ENCODE measurements at regions not wholly inside any gene's neighbourhood (a gene's known extent, or its start where the extent isn't known, plus 50 kb on each side); places are given as distances from the start of the nearest gene placed in this dataset.
"Not testable (repeated sequence)": the region's sequence is repeated elsewhere in the genome, so short reads cannot be mapped to it uniquely, and the experiment has no call there.

DNA sequence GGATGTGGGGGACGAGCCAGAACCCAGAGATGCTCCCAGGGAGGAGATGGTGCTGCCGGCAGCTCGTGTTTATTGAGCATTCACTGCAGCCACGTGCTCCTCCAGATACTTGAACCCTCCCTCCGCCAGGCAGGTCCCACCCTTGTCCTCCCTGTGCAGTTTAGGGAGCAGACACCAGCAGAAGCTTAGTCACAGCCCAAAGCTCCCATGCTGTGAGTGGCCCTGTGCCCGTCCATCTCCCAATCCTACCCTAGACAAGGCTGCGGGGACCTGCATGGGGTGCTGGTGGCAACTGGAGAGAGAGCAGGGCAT, 176.5 kb upstream of the COPS8 start:
- no peak for DNase-seq

DNA sequence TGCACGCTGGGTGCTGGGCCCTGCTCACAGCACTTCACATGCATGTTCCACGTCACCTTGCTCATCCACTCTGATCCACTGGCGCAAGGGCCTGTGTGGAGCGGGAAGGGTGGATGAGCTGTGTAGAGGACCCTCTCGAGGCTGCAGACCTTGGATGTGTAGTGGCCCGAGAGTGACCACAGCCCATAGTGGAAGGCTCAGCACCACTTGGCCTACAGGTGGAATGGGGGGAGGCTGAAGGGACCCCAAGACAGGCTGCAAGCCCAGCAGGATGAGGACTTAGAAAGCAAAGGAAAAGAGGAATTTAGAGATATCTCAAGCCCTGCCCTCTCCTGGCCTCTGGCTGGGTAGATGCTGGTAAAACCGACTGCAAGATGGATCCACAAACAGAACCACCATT, 175.9 kb upstream of the COPS8 start:
- no peak for DNase-seq

DNA sequence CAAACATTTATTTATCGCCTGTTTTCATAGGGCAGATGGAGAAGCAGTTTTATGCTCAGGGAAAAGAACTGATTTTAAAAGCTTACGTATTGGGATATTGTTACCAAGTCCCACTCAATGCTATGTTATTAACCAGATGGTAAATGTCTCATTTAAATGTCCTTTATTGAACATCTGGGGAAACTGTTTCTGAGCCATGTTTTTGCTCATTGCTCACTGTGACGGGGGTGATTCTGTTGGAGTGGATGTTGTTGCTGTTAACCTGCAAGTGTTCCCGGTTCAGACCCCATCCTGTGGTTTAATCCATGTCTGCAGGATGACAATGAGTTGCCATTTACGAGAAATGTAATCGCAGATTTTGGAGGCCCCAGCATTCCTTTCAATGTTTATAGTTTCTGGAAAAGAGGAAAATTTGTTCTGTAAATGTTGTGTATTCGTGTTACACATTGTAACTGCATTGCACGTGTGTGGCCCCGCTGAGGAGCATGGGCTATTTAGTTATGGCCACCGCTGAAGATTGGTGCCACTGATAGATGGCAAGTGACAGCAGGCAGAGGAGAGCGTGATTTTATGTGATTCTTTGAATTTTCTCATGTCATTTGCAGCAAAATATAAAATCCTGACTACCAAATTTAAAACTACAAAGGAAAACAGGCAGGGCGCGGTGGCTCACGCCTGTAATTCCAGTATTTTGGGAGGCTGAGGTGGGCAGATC, 174.8 kb upstream of the COPS8 start:
- no peak for DNase-seq

DNA sequence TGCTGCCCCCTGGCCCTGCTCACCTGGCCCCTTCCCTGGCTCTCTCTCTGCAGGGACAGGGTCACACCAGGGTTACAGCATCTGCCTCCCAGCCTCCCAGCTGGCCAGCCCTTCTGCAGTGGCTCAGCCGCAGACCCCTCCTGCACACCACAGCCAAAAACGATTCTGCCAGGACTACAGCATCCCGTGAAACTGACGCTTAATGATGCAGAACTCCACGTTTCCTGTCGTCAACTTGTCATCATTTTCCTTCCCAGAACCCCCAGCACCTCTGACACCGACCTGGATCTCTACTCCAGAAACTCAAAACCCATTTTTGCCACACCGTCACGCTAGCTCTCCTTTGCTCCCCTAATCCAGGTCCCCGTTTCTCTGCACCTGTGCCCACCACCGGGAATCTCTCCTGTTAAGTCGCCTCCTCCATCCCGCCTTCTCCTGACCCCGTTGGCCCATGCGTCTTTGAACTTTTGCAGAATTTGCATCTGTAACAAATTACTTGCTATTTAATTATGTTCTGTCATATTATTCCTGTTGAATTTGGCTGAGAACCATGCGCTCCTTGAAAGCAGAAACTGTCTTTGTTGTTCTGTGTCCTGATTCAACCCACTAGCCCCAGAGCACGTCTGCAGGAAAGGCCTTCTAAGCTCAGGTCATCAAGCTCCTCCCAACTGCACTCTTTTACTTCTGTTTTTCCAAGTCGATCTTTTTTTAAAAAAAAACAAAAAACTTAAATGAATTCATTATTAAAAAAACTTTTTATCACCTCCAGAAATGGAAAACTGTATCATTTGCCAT, 173.2 kb upstream of the COPS8 start:
- no peak for DNase-seq

DNA sequence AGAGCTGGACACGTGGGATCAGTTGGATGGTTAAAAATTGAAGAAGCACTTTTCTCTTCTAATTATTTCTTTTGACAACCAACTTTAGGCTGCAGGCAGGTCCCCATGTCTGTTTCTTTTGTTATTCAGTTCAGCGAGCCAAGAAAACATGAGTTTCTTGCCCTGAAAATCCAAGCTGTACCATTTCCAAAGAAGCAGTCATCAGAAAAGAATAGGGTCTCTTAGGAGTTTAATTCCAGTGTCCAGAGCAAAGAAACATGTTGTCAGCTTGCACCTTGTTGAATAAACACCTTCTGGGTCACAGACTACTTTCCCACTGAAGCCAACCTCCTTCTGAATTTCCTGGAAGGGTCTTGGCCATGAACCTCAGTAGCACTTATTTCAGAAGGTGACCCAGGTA, 170.5 kb upstream of the COPS8 start:
- DNase-seq: no peak

DNA sequence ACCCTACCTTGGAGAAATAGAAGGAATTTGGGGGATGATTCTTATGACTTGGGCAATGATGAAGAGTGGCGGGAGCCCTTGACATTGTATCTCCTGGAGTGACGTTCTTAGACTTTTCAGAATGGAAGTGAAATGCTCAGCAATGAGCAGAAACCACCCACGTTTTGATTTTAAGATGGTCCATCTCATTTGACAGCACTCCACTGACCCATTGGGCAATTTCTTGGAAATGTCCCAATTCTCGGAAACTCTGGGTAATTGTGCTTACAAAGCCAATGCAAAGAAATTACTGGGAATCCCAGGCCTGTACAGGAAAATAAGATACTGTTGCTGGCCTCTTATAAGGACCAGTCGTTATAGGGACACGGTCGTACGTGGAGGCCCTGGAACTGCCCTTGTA, 170.0 kb upstream of the COPS8 start:
- DNase-seq: no peak

DNA sequence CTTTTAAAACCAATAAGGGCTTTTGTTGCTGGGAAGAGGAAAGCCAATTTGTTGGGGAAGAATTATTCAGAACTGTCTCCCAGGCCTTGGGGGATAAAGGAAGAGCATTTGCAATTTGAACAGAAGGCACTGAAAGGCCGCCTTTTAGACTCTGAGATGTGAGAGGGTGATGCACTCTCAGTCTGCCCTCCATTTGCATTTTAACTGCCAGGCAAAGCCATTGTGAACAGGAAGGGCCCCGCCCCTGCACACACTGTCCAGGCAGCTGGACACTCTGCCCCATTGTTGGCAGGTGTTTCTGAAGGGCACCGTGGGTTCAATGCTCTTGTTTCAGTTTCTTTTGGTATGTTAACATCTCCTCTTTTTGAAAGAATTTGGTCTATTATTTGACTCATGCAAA, 169.5 kb upstream of the COPS8 start:
- peak; percentile 89 to 95 for DNase-seq

DNA sequence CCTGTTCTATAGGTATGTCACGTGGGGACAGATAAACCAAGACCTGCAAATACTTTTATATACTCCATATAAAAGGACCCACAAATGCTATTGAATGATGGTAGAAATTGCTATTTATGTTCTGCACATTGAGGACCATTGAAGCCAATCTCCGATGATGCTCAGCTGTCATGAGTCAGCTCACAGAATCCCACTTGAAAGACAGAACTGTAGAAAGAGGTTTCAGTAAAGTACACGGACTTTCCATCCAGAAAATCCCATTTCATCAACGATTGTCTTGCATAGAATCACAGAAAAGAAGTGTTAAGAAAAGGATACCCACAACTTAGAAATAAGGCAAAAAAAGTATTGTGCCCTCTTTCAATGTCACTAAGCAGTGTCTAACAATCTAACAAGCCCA, 169.0 kb upstream of the COPS8 start:
- DNase-seq: no peak

DNA sequence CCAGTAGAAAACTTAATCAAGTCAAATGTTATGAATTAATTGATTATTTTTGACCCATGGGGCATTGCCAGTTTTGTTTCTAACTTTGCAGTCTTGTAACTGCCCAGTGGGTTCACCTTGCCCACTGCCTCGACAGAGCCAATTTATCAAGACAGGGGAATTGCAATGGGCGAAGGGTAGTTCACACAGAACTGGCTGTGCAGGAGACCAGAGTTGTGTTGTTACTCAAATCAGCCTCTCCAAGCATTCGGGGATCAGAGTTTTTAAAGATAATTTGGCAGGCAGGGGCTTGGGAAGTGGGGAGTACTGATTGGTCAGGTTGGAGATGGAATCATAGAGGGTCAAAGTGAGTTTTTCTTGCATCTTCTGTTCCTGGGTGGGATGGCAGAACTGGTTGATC, 168.5 kb upstream of the COPS8 start:
- DNase-seq: no peak

DNA sequence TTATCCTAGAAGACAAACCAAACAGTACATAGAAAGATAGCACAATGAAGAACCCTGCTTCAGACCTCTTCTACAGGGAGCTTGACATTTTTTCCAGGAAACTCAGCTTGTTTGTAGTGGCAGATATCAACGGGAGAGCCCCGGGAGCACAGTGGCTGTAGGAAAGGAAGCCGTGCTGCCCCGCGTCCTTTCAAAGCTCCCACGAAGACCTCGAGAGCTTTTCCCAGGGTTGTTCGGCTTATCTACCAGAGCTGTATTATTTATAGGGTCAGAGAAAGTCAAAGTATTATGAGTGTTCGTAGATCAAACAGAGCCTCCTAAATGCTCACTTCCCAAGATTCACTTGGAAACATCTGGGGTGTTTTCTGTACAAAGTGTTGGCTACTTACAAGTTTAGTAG, 167.1 kb upstream of the COPS8 start:
- no peak for DNase-seq

DNA sequence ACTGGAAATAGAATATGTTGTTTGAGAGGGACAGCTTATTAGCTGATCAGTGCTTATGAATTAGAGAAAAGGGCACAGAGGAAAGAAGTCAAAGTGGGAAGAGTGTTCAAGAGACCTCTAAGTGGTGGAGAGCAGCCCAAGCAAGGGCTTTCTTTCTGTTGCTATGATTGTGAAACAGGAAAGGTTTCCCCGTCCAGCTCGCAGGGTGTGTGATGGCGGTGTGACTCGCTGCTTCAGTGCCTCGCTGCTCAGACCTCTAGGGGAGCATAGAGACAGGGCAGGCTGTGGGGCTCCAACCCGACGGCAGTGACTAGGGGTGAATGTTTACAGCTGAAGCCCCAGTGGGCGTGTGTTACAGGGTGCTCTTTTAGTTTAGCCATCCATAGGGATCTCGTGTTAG, 166.5 kb upstream of the COPS8 start:
- no peak for DNase-seq

DNA sequence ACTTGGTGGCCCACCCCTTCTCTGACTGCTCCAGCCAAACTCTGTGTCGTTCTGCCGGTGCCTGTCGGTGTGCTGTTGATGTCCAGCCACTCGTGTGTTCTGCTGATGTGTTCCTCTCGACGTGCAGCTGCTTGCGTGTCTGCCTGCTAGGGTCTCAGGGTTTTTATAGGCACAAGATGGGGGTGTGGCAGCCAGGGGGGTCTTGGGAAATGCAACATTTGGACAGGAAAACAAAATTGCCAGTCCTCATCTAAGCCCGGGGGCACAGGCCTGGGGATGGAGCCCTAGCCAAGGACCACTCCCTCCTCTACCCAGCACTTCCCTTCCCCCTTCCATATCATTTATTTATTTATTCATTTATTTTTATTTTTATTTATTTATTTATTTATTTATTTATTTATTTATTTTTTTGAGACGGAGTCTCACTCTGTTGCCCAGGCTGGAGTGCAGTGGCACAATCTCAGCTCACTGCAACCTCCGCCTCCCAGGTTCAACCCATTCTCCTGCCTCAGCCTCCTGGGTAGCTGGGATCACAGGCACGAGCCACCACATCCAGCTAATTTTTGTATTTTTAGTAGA, 165.8 kb upstream of the COPS8 start:
- DNase-seq: not testable (repeated sequence)

DNA sequence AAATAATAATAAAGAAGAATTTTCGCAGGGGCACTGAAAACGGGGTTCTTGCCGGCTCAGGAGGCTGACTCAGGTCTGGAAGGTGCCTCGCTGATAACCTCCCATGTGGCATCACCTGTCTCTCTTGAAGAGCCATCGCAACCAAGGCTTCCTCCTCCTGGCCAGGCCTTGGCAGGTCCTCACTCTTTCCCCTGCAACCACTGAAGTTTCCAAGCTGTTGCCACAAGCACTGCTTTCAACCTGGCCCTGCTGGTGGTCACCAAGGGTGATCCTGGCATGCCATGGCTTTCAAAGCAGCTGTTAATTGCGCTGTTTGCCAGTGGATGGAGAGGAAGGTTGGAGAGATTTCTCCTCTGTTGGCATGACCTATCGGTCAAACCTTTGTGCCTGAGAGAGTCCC, 163.6 kb upstream of the COPS8 start:
- DNase-seq: no peak

DNA sequence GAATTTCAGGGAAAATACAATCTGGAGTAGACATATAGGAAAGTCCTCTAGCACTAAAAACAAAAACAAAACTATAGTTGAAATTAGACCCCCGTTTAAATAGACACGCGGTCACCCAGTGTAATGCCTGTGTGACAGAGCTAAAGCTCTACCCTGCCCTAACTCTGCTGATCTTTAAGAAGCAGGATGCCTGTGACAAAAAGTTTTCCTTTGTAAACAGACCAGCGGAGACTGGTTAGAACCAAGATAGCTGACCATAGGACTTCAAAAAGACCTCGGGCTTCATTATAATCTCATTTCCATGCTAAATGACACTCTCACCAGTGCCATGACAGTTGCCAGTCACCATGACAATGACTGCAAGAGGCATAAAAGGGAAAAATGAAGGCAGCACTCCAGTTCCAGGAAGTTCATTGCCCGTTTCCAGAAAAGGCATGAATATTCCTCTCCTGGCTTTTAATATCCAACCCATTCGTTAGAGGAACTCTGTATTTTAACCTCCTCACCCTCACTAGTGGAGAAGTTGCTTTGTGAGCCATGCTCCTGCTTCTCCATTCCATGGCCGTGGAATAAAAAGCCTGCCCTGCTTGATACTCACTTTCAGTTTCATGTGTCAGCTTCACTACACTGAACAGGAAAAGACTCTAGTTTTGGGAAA, 157.2 kb upstream of the COPS8 start:
- peak; percentile 21 to 36 for DNase-seq

DNA sequence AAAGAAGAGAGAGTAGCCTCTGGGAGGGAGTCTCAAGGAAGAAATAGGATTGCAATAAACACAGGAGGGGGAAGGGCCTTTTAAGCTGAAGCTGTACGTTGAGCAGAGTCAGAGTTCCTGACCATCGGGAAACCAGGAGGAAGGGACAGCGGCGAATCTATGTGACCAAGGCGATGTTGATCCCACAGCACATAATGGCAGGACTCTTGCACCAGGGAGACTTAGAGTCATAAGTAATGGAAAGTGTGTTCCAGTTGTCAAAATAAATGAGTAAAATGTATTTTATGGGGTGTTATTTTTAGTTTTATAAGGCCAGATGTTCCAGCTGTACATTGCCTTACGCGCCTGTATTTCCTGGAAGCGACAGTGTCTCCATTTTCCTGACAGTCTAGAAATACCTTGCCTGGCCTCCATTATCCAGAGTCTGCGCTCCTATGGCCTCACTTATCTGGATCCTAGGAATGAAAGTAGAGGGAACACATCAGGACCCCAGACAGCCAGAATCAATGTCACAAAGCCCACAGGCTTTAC, 152.8 kb upstream of the COPS8 start:
- DNase-seq: no peak

DNA sequence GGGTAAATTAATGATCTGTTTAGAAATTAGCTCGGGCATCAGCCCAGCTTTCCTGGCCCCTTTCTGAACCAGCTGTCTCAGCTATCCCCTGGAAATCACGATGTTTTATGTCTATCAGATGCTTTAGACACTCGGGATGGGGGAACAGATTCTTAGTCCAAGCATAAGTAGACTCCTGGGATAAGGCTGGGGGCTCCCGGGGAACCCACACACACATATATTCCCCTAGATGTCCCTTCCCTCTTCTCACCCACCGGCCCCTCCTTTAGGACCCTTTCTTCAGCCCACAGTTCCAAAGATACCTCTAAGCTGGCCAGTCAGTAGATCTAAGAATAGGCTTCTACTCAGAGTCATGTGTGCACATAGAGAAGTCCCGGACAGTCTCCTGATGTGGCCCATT, 151.5 kb upstream of the COPS8 start:
- no peak for DNase-seq

DNA sequence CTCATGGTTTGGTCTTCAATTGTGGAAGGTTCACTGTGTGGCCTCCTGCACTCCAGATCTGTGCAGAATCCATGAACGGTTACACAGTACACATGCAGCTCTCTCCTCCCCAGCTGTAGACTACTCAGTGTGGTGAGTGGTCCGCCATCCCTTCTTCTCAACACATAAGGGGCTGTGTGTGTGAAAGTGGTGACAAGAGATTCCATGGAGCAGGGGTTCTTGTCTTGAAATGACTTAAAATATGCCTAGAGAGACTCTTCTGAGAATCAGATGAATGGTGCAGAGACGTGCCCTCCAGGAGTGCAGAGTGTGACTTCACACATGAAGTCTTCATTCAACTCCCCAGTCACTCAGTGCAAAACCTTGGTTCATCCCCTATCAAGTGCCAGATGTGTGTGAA, 151.0 kb upstream of the COPS8 start:
- no peak for DNase-seq

DNA sequence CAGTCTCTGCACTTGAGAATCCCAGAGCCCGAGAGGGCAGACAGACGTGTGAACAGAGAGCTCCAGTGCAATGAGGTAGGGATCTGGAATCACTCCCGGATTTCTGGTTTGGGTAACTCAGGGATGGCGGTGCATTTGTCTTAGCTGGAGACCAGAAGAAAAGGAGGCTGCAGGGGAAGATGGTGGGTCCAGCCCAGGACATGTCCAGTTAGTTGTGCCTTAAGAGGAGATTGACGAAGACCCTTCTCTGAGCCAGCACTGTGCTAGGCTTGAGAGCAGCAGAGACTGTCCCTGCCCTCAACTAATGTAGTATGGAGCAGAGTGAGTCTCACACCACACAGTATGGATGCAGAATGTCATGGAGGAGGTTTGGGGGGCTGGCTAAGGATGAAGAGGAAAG, 150.6 kb upstream of the COPS8 start:
- no peak for DNase-seq

DNA sequence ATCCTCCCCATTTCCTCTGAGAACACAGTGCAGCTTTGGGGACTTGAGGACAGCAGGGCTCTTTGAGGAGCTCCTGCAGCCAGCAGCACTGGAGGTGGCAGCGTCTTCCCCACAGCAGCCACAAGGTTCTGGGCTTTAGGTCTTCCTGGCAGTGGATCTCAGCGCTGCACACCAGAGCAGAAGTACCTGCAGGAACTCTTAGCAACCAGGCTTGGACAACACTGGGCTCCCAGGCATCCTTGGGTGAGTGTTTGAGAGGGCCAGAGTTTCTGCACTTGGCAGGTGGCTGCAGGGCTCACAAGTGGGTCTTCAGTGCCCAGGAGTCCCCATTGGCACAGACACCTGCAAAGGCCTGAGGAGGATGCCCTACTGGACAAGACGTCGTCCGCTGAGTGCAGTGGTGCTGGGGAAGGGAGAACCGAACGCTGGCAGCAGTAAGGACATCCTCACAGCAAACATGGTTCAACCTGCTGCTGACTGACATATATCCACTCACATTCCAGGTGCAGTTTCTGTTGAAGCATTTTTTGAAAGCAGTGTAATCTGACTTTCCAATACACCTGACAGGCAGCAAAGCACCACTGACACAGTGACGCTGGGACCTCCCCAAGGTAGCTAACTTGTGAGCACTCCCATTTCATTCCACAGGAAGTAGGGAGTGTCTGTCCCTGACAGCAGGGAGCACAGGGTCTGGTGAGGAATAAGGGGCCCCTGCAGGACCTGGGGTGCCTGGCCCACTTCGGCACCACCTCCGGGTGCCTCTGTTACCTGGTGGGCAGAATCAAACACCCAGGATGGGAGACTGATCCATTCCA, 149.9 kb upstream of the COPS8 start:
- no peak for DNase-seq

DNA sequence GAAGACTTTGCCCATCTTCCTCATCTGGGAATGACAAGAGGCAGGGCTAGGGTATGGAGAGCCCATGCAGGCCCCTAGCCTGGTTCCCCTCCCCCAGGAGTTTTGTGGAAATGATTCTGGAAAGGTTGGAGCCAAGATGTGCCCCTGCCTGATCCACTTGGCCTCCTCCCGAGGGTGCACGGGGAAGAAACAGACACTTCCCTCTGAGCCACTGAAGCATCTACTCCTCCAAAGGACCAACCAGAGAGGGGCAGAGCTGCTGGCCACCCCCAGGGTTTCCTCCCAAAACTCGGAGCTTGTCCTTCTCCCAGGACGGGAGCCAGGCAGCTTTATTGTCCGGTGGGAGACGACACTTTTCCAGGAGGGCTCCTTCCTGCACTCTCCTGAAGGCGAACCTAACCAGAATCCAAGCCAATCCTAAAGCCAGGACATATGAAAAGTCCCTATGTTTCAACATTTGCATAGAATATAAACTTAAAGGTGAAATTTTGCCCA, 149.2 kb upstream of the COPS8 start:
- no peak for DNase-seq

DNA sequence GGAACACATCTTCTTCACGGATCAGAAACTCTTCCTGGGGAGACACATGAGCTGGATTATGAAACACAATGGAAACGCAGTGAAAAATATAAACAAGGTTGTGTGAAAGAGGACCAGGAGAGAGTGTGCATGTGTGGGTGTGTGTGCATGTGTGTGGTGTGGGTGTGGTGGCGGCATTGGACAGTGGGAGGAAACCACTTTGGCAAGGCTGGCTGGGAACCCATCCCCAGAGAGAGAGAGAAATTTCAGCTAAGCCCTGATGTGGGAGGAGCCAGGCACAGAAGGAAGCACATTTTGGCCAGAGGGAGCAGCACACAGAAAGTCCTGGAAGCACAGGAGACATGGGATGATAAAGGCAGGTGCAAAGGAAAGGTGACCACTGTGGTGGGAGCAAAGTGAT, 147.6 kb upstream of the COPS8 start:
- no peak for DNase-seq

DNA sequence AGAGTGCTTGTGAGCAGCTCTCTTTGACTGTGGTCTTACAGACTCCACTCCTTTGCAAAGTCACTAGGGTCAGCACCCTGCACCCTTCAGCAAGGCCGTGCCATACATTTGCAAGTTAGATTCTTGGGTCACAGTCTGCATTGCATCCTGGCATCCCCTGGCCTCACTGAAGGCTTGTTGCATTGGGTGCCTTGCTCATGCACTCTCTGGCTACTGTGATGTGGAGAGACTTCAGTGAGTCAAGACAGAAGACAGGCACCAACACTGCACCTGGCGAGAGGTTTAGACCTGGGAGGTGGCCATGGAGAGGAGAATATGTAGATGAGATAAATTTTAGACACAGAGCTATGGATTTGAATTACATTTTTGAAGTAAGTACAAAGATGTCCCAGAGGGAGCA, 146.4 kb upstream of the COPS8 start:
- no peak for DNase-seq

All from NCI-H526 (cell line).